ENCODE measurements at regions not wholly inside any gene's neighbourhood (a gene's known extent, or its start where the extent isn't known, plus 50 kb on each side); places are given as distances from the start of the nearest gene placed in this dataset.

- H3K4me2 ChIP-seq (ENCODE audit: insufficient read depth, low read length): no peak overlapping the region
- POLR2A ChIA-PET: no interaction called here
- H3K9me1 ChIP-seq (replicated peaks; ENCODE audit: control insufficient read depth, extremely low read depth, insufficient read depth, low read length): no peaks in the 10 kb centered on the region
- DNase-seq (ENCODE audit: low read depth, low spot score) (no peak), FAIRE-seq (no peak)
- dilution Hi-C loops (cut with MboI; ENCODE audit: extremely low pct_ligation_motif_present, low sequenced_read_pairs): no loop called here
- H3K27ac ChIP-seq (ENCODE audit: insufficient read depth, low read depth, low read length): no peak overlapping the region
- H3K79me2 ChIP-seq (ENCODE audit: control insufficient read depth, insufficient read depth, low read length): no peaks in the 10 kb centered on the region
- no peaks in the 10 kb centered on the region for H3K4me1 ChIP-seq (ENCODE audit: control insufficient read depth, extremely low read depth, insufficient read depth, low read length)
- H3K36me3 ChIP-seq (ENCODE audit: control insufficient read depth in 2 of 2, extremely low read depth in 1 of 2, insufficient read depth in 2 of 2, low read length in 2 of 2): no peaks in the 10 kb centered on the region
- no peak overlapping the region for H3K4me3 ChIP-seq (replicated peaks in 1 of 3; ENCODE audit: insufficient read depth in 1 of 3, low read depth in 1 of 3, low read length in 3 of 3)
- no peak overlapping the region for H3K9ac ChIP-seq (replicated peaks; ENCODE audit: extremely low read depth, insufficient read depth, low read length)
- no peaks in the 10 kb centered on the region for H4K20me1 ChIP-seq (replicated peaks; ENCODE audit: control insufficient read depth, extremely low read depth, insufficient read depth, low read length)
- intact Hi-C loops (cut with micrococcal nuclease): no loop called here
- CTCF ChIA-PET: no interaction called here
- TF ChIP-seq MAX (IDR thresholded peaks at IDR 0.05; ENCODE audit: insufficient read depth, insufficient read length) (no peak), FOS (IDR thresholded peaks at IDR 0.05; ENCODE audit: borderline replicate concordance, insufficient read depth, low read length) (no peak), JUN (IDR thresholded peaks at IDR 0.05; ENCODE audit: borderline replicate concordance, insufficient read depth, insufficient read length, low read depth) (no peak), EZH2 (IDR thresholded peaks at IDR 0.05; ENCODE audit: borderline replicate concordance, low read depth, low read length, severe bottlenecking) (no peak)
- H3K9me3 ChIP-seq (replicated peaks; ENCODE audit: control insufficient read depth, insufficient read depth, low read length): no peaks in the 10 kb centered on the region
- no peak overlapping the region for H2AFZ ChIP-seq (ENCODE audit: low read depth, low read length)
- no TSS peak for BruUV-seq (replicated peaks)
- no peaks in the 10 kb centered on the region for H3K27me3 ChIP-seq (ENCODE audit: control insufficient read depth in 2 of 2, insufficient read depth in 2 of 2, low read length in 2 of 2)
These were observed 182.1 kb upstream of the TET2 start for GRCh38 chr4:104964410-104965175.

- DNase-seq (ENCODE audit: low read depth, low spot score): no peak
- Histone ChIP-seq H4K20me1 (replicated peaks; ENCODE audit: control insufficient read depth, extremely low read depth, insufficient read depth, low read length) (no peaks in the 10 kb centered on the region), H3K9me3 (replicated peaks; ENCODE audit: control insufficient read depth, insufficient read depth, low read length) (no peaks in the 10 kb centered on the region), H3K79me2 (ENCODE audit: control insufficient read depth, insufficient read depth, low read length) (no peaks in the 10 kb centered on the region), H3K4me2 (ENCODE audit: insufficient read depth, low read length) (no peak overlapping the region), H3K4me3 (replicated peaks in 1 of 3; ENCODE audit: insufficient read depth in 1 of 3, low read depth in 1 of 3, low read length in 3 of 3) (no peak overlapping the region), H3K9ac (replicated peaks; ENCODE audit: extremely low read depth, insufficient read depth, low read length) (no peak overlapping the region), H3K9me1 (replicated peaks; ENCODE audit: control insufficient read depth, extremely low read depth, insufficient read depth, low read length) (no peaks in the 10 kb centered on the region), H3K4me1 (ENCODE audit: control insufficient read depth, extremely low read depth, insufficient read depth, low read length) (no peaks in the 10 kb centered on the region), H3K27me3 (ENCODE audit: control insufficient read depth in 2 of 2, insufficient read depth in 2 of 2, low read length in 2 of 2) (no peaks in the 10 kb centered on the region), H3K36me3 (ENCODE audit: control insufficient read depth in 2 of 2, extremely low read depth in 1 of 2, insufficient read depth in 2 of 2, low read length in 2 of 2) (no peaks in the 10 kb centered on the region), H3K27ac (ENCODE audit: insufficient read depth, low read depth, low read length) (no peak overlapping the region), H2AFZ (ENCODE audit: low read depth, low read length) (no peak overlapping the region)
- ChIA-PET POLR2A (no interaction called here), CTCF (no interaction called here)
- FAIRE-seq: no peak
- no TSS peak for BruUV-seq (replicated peaks)
- TF ChIP-seq POLR2AphosphoS5 (IDR thresholded peaks at IDR 0.05; ENCODE audit: insufficient read depth, low read depth, low read length) (no peak), POLR2A (IDR thresholded peaks at IDR 0.05; ENCODE audit: low read depth, low read length) (no peak), CTCF (IDR thresholded peaks at IDR 0.05; ENCODE audit: extremely low read depth in 1 of 2, insufficient read depth in 1 of 2, low read depth in 1 of 2, low read length in 2 of 2) (no peak), MAX (IDR thresholded peaks at IDR 0.05; ENCODE audit: insufficient read depth, insufficient read length) (no peak), FOS (IDR thresholded peaks at IDR 0.05; ENCODE audit: borderline replicate concordance, insufficient read depth, low read length) (no peak), MYC (IDR thresholded peaks at IDR 0.05; ENCODE audit: low read depth, low read length) (no peak), EZH2 (IDR thresholded peaks at IDR 0.05; ENCODE audit: borderline replicate concordance, low read depth, low read length, severe bottlenecking) (no peak), JUN (IDR thresholded peaks at IDR 0.05; ENCODE audit: borderline replicate concordance, insufficient read depth, insufficient read length, low read depth) (no peak)
- intact Hi-C loops (cut with micrococcal nuclease) (no loop called here), dilution Hi-C loops (cut with MboI; ENCODE audit: extremely low pct_ligation_motif_present, low sequenced_read_pairs) (no loop called here)
These were observed 180.2 kb upstream of the TET2 start for GRCh38 chr4:104966349-104967033.

Measured in endothelial cell of umbilical vein (primary cell).